Lower lobe of right lung (tissue), 2 donors: ENCODE measurements at regions not wholly inside any gene's neighbourhood (a gene's known extent, or its start where the extent isn't known, plus 50 kb on each side); places are given as distances from the start of the nearest gene placed in this dataset.

Experiments
- ATAC-seq, 2 donors: fragments of 200-7000 bp; cut with Tn5 transposase; one replicate each; pipeline ENCODE4 v1.9.1; 2020 to 2022; ENCODE audit warnings: mild to moderate bottlenecking in 2 of 2, moderate library complexity in 2 of 2
- DNase-seq: peaks from one replicate; pipeline ENCODE4 v3.0.0-alpha.2; 2020
- H3K27ac ChIP-seq: fragments of 200-600 bp; one replicate; pipeline ENCODE4 v1.8.0; 2022
- H3K27me3 ChIP-seq: fragments of 200-600 bp; one replicate; pipeline ENCODE4 v1.8.0; 2022; ENCODE audit warnings: low read depth
- H3K36me3 ChIP-seq: fragments of 200-600 bp; one replicate; pipeline ENCODE4 v1.8.0; 2022; ENCODE audit warnings: mild to moderate bottlenecking
- H3K4me1 ChIP-seq: fragments of 200-600 bp; one replicate; pipeline ENCODE4 v1.8.0; 2022
- H3K4me3 ChIP-seq: fragments of 200-600 bp; one replicate; pipeline ENCODE4 v1.8.0; 2022; ENCODE audit warnings: mild to moderate bottlenecking
- H3K9me3 ChIP-seq: fragments of 200-600 bp; one replicate; pipeline ENCODE4 v1.8.0; 2022
- CTCF ChIP-seq: fragments of 200-600 bp; IDR thresholded peaks from one replicate; pipeline ENCODE4 v1.8.0; 2022; ENCODE audit warnings: antibody characterized with exemption, mild to moderate bottlenecking
- intact Hi-C: fragments of 100-400 bp; cut with DNase I; formaldehyde crosslinking; loops from one replicate; pipeline ENCODE4 v1.11.0; 2022
- donor health status: DM: no; HTN: yes; CAD: no; lungs with severe emphysema.

GRCh38 chr2:8480915-8481314, 200.9 kb upstream of the ID2 start:
- no peak for TF ChIP-seq CTCF
- intact Hi-C loops: no loop called here
- Histone ChIP-seq H3K27ac (no peak overlapping the region), H3K4me1 (peaks cover 42% of the 10 kb centered on the region), H3K9me3 (no peaks in the 10 kb centered on the region), H3K4me3 (no peak overlapping the region), H3K27me3 (no peaks in the 10 kb centered on the region), H3K36me3 (no peaks in the 10 kb centered on the region)
- DNase-seq (no peak), ATAC-seq (no peak)

GRCh38 chr2:8481463-8482009, 200.3 kb upstream of the ID2 start:
- Histone ChIP-seq H3K36me3 (no peaks in the 10 kb centered on the region), H3K27me3 (no peaks in the 10 kb centered on the region), H3K9me3 (no peaks in the 10 kb centered on the region), H3K4me3 (no peak overlapping the region), H3K27ac (no peak overlapping the region), H3K4me1 (peaks cover 36% of the 10 kb centered on the region)
- intact Hi-C loops: no loop called here
- DNase-seq: no peak
- TF ChIP-seq CTCF: no peak
- no peak for ATAC-seq

GRCh38 chr2:8482432-8482831, 199.4 kb upstream of the ID2 start:
- no peak for TF ChIP-seq CTCF
- Histone ChIP-seq H3K27me3 (no peaks in the 10 kb centered on the region), H3K9me3 (no peaks in the 10 kb centered on the region), H3K27ac (no peak overlapping the region), H3K4me1 (peaks cover 31% of the 10 kb centered on the region), H3K36me3 (no peaks in the 10 kb centered on the region), H3K4me3 (no peak overlapping the region)
- DNase-seq: no peak
- intact Hi-C loops: no loop called here
- no peak for ATAC-seq

GRCh38 chr2:8484502-8485283, 197.2 kb upstream of the ID2 start:
- no peak for DNase-seq
- H3K4me1 ChIP-seq: peaks cover 27% of the 10 kb centered on the region
- no peak for TF ChIP-seq CTCF
- H3K36me3 ChIP-seq: no peaks in the 10 kb centered on the region
- no peak overlapping the region for H3K4me3 ChIP-seq
- no peaks in the 10 kb centered on the region for H3K27me3 ChIP-seq
- intact Hi-C loops: no loop called here
- no peak overlapping the region for H3K27ac ChIP-seq
- ATAC-seq: no peak
- H3K9me3 ChIP-seq: no peaks in the 10 kb centered on the region

GRCh38 chr2:8485736-8486135, 196.1 kb upstream of the ID2 start:
- Histone ChIP-seq H3K27ac (no peak overlapping the region), H3K36me3 (no peaks in the 10 kb centered on the region), H3K27me3 (no peaks in the 10 kb centered on the region), H3K4me1 (peaks cover 24% of the 10 kb centered on the region), H3K4me3 (no peak overlapping the region), H3K9me3 (no peaks in the 10 kb centered on the region)
- intact Hi-C loops: no loop called here
- no peak for DNase-seq
- TF ChIP-seq CTCF: no peak
- no peak for ATAC-seq
